ENCODE measurements at regions not wholly inside any gene's neighbourhood (a gene's known extent, or its start where the extent isn't known, plus 50 kb on each side); places are given as distances from the start of the nearest gene placed in this dataset.

- ATAC-seq = no peak
- TF ChIP-seq PATZ1 (CRISPR knock-in tag; IDR thresholded peaks at IDR 0.05; ENCODE audit: borderline replicate concordance) = no peak
- no peak for TF ChIP-seq ZNF70 (CRISPR knock-in tag; IDR thresholded peaks at IDR 0.05)
Observed at GRCh38 chr19:31430381-31430780, 81.1 kb upstream of the TSHZ3 start.

- no peak for TF ChIP-seq CREB5 (CRISPR knock-in tag; IDR thresholded peaks at IDR 0.05; ENCODE audit: low read depth)
- no peak for TF ChIP-seq ZNF565 (CRISPR knock-in tag; conservative IDR thresholded peaks at IDR 0.05; ENCODE audit: low read depth)
- no peak for TF ChIP-seq TOX (CRISPR knock-in tag; IDR thresholded peaks at IDR 0.05; ENCODE audit: borderline replicate concordance)
- no peak for ATAC-seq
Observed at GRCh38 chr19:31432201-31432810, 83.1 kb upstream of the TSHZ3 start.

GRCh38 chr19:31436121-31436776 is 87.0 kb upstream of the TSHZ3 start:
- TF ChIP-seq RARB (CRISPR knock-in tag; IDR thresholded peaks at IDR 0.05) (no peak), PATZ1 (CRISPR knock-in tag; IDR thresholded peaks at IDR 0.05; ENCODE audit: borderline replicate concordance) (no peak), CSDC2 (CRISPR knock-in tag; IDR thresholded peaks at IDR 0.05) (no peak), ZFP30 (CRISPR knock-in tag; IDR thresholded peaks at IDR 0.05) (no peak), ZFP3 (CRISPR knock-in tag; IDR thresholded peaks at IDR 0.05) (no peak), CREB5 (CRISPR knock-in tag; IDR thresholded peaks at IDR 0.05; ENCODE audit: low read depth) (no peak), CSRNP3 (CRISPR knock-in tag; IDR thresholded peaks at IDR 0.05) (no peak), TCF4 (CRISPR knock-in tag; IDR thresholded peaks at IDR 0.05; ENCODE audit: borderline replicate concordance) (no peak)

GRCh38 chr19:31438401-31439269 is 89.4 kb upstream of the TSHZ3 start:
- no peak for ATAC-seq
- no peak for TF ChIP-seq BACH2 (CRISPR knock-in tag; IDR thresholded peaks at IDR 0.05; ENCODE audit: borderline replicate concordance)
- TF ChIP-seq ZFP3 (CRISPR knock-in tag; IDR thresholded peaks at IDR 0.05) = no peak
- no peak for TF ChIP-seq ZNF70 (CRISPR knock-in tag; IDR thresholded peaks at IDR 0.05)
- TF ChIP-seq CSDC2 (CRISPR knock-in tag; IDR thresholded peaks at IDR 0.05) = no peak
- TF ChIP-seq TOX (CRISPR knock-in tag; IDR thresholded peaks at IDR 0.05; ENCODE audit: borderline replicate concordance) = no peak
- no peak for TF ChIP-seq OSR1 (CRISPR knock-in tag; IDR thresholded peaks at IDR 0.05)
- TF ChIP-seq ISL1 (CRISPR knock-in tag; IDR thresholded peaks at IDR 0.05) = no peak
- TF ChIP-seq ZNF565 (CRISPR knock-in tag; conservative IDR thresholded peaks at IDR 0.05; ENCODE audit: low read depth) = no peak
- TF ChIP-seq TSHZ2 (CRISPR knock-in tag; IDR thresholded peaks at IDR 0.05) = no peak
- no peak for TF ChIP-seq ZNF8 (CRISPR knock-in tag; IDR thresholded peaks at IDR 0.05)
- TF ChIP-seq PATZ1 (CRISPR knock-in tag; IDR thresholded peaks at IDR 0.05; ENCODE audit: borderline replicate concordance) = no peak
- TF ChIP-seq POU6F1 (CRISPR knock-in tag; IDR thresholded peaks at IDR 0.05; ENCODE audit: borderline replicate concordance, low read depth) = no peak
- TF ChIP-seq ZFP30 (CRISPR knock-in tag; IDR thresholded peaks at IDR 0.05) = no peak

More at GRCh38 chr19:31436121-31436776, 87.0 kb upstream of the TSHZ3 start:
- no peak for ATAC-seq
